ENCODE measurements at regions not wholly inside any gene's neighbourhood (a gene's known extent, or its start where the extent isn't known, plus 50 kb on each side); places are given as distances from the start of the nearest gene placed in this dataset.
"Not testable (repeated sequence)": the region's sequence is repeated elsewhere in the genome, so short reads cannot be mapped to it uniquely, and the experiment has no call there.

GRCh38 chr7:13093160-13093559 is 405.7 kb downstream of the ARL4A start:
- intact Hi-C loops (cut with micrococcal nuclease), result loop anchor here (10.0 kb wide), 1 partner anchor 408 kb away; the partner anchor contains the start of gene ARL4A
- Mint-ChIP-seq H3K4me1 (ENCODE audit: low read depth) (no peaks in the 10 kb centered on the region), H3K27me3 (ENCODE audit: low read depth) (no peaks in the 10 kb centered on the region), H3K36me3 (ENCODE audit: low read depth) (no peaks in the 10 kb centered on the region), H3K4me3 (ENCODE audit: low read depth) (no peak overlapping the region), H3K27ac (no peak overlapping the region), H3K9me3 (no peaks in the 10 kb centered on the region)
- DNase-seq (ENCODE audit: low spot score), result no peak

- Mint-ChIP-seq H3K27ac (no peak overlapping the region), H3K4me3 (ENCODE audit: low read depth) (no peak overlapping the region), H3K9me3 (no peaks in the 10 kb centered on the region), H3K36me3 (ENCODE audit: low read depth) (no peaks in the 10 kb centered on the region), H3K27me3 (ENCODE audit: low read depth) (no peaks in the 10 kb centered on the region), H3K4me1 (ENCODE audit: low read depth) (peaks cover 5% of the 10 kb centered on the region)
- intact Hi-C loops (cut with micrococcal nuclease), result loop anchor here (10.0 kb wide), 1 partner anchor 413 kb away; the partner anchor contains the start of gene ARL4A
- no peak for DNase-seq (ENCODE audit: low spot score)
Measured at GRCh38 chr7:13097499-13097898, 410.1 kb downstream of the ARL4A start.

GRCh38 chr7:13098161-13098560 is 410.7 kb downstream of the ARL4A start:
- H3K9me3 Mint-ChIP-seq, result no peaks in the 10 kb centered on the region
- peaks cover 5% of the 10 kb centered on the region for H3K4me1 Mint-ChIP-seq (ENCODE audit: low read depth)
- H3K4me3 Mint-ChIP-seq (ENCODE audit: low read depth), result no peak overlapping the region

GRCh38 chr7:13099154-13099795 is 411.8 kb downstream of the ARL4A start:
- Mint-ChIP-seq H3K4me1 (ENCODE audit: low read depth) (peaks cover 5% of the 10 kb centered on the region), H3K27ac (no peak overlapping the region), H3K4me3 (ENCODE audit: low read depth) (no peak overlapping the region), H3K9me3 (no peaks in the 10 kb centered on the region), H3K36me3 (ENCODE audit: low read depth) (no peaks in the 10 kb centered on the region), H3K27me3 (ENCODE audit: low read depth) (no peaks in the 10 kb centered on the region)
- intact Hi-C loops (cut with micrococcal nuclease), result loop anchor here (10.0 kb wide), 1 partner anchor 414 kb away; the partner anchor contains the start of gene ARL4A
- no peak for DNase-seq (ENCODE audit: low spot score)

More at GRCh38 chr7:13098161-13098560, 410.7 kb downstream of the ARL4A start:
- Mint-ChIP-seq H3K36me3 (ENCODE audit: low read depth) (no peaks in the 10 kb centered on the region), H3K27me3 (ENCODE audit: low read depth) (no peaks in the 10 kb centered on the region), H3K27ac (no peak overlapping the region)
- intact Hi-C loops (cut with micrococcal nuclease), result loop anchor here (10.0 kb wide), 1 partner anchor 413 kb away; the partner anchor contains the start of gene ARL4A
- DNase-seq (ENCODE audit: low spot score), result no peak

- H3K36me3 Mint-ChIP-seq (ENCODE audit: low read depth), result no peaks in the 10 kb centered on the region
- intact Hi-C loops (cut with micrococcal nuclease), result no loop called here
- H3K4me1 Mint-ChIP-seq (ENCODE audit: low read depth), result peaks cover 3% of the 10 kb centered on the region
- no peak overlapping the region for H3K4me3 Mint-ChIP-seq (ENCODE audit: low read depth)
- no peak overlapping the region for H3K27ac Mint-ChIP-seq
- H3K27me3 Mint-ChIP-seq (ENCODE audit: low read depth), result no peaks in the 10 kb centered on the region
- no peak for DNase-seq (ENCODE audit: low spot score)
- H3K9me3 Mint-ChIP-seq, result no peaks in the 10 kb centered on the region
Measured at GRCh38 chr7:13104128-13104527, 416.7 kb downstream of the ARL4A start.

- intact Hi-C loops (cut with micrococcal nuclease), result no loop called here
- H3K4me3 Mint-ChIP-seq (ENCODE audit: low read depth), result no peak overlapping the region
- no peaks in the 10 kb centered on the region for H3K36me3 Mint-ChIP-seq (ENCODE audit: low read depth)
- no peaks in the 10 kb centered on the region for H3K9me3 Mint-ChIP-seq
- DNase-seq (ENCODE audit: low spot score), result no peak
- no peaks in the 10 kb centered on the region for H3K27me3 Mint-ChIP-seq (ENCODE audit: low read depth)
- H3K4me1 Mint-ChIP-seq (ENCODE audit: low read depth), result no peaks in the 10 kb centered on the region
- H3K27ac Mint-ChIP-seq, result no peak overlapping the region
Measured at GRCh38 chr7:13105209-13105608, 417.8 kb downstream of the ARL4A start.

- intact Hi-C loops (cut with micrococcal nuclease), result no loop called here
- no peaks in the 10 kb centered on the region for H3K27me3 Mint-ChIP-seq (ENCODE audit: low read depth)
- no peak overlapping the region for H3K4me3 Mint-ChIP-seq (ENCODE audit: low read depth)
- H3K27ac Mint-ChIP-seq, result no peak overlapping the region
- no peaks in the 10 kb centered on the region for H3K4me1 Mint-ChIP-seq (ENCODE audit: low read depth)
- H3K9me3 Mint-ChIP-seq, result no peaks in the 10 kb centered on the region
- no peak for DNase-seq (ENCODE audit: low spot score)
- no peaks in the 10 kb centered on the region for H3K36me3 Mint-ChIP-seq (ENCODE audit: low read depth)
Measured at GRCh38 chr7:13106513-13106912, 419.1 kb downstream of the ARL4A start.

- no peak overlapping the region for H3K27ac Mint-ChIP-seq
- intact Hi-C loops (cut with micrococcal nuclease), result no loop called here
- no peaks in the 10 kb centered on the region for H3K4me1 Mint-ChIP-seq (ENCODE audit: low read depth)
- DNase-seq (ENCODE audit: low spot score), result no peak
- H3K9me3 Mint-ChIP-seq, result no peaks in the 10 kb centered on the region
- no peaks in the 10 kb centered on the region for H3K27me3 Mint-ChIP-seq (ENCODE audit: low read depth)
- H3K4me3 Mint-ChIP-seq (ENCODE audit: low read depth), result no peak overlapping the region
- H3K36me3 Mint-ChIP-seq (ENCODE audit: low read depth), result no peaks in the 10 kb centered on the region
Measured at GRCh38 chr7:13107291-13107690, 419.9 kb downstream of the ARL4A start.

- no peaks in the 10 kb centered on the region for H3K27me3 Mint-ChIP-seq (ENCODE audit: low read depth)
Measured at GRCh38 chr7:13108061-13108460, 420.6 kb downstream of the ARL4A start.

GRCh38 chr7:13109201-13109600 is 421.8 kb downstream of the ARL4A start:
- H3K4me1 Mint-ChIP-seq (ENCODE audit: low read depth), result no peaks in the 10 kb centered on the region

More at GRCh38 chr7:13108061-13108460, 420.6 kb downstream of the ARL4A start:
- no peaks in the 10 kb centered on the region for H3K9me3 Mint-ChIP-seq
- no peak overlapping the region for H3K4me3 Mint-ChIP-seq (ENCODE audit: low read depth)
- no peaks in the 10 kb centered on the region for H3K4me1 Mint-ChIP-seq (ENCODE audit: low read depth)
- DNase-seq (ENCODE audit: low spot score), result no peak
- H3K27ac Mint-ChIP-seq, result no peak overlapping the region
- intact Hi-C loops (cut with micrococcal nuclease), result no loop called here
- H3K36me3 Mint-ChIP-seq (ENCODE audit: low read depth), result no peaks in the 10 kb centered on the region

GRCh38 chr7:13110107-13110506 is 422.7 kb downstream of the ARL4A start:
- H3K9me3 Mint-ChIP-seq, result no peaks in the 10 kb centered on the region
- H3K27ac Mint-ChIP-seq, result no peak overlapping the region
- no peak overlapping the region for H3K4me3 Mint-ChIP-seq (ENCODE audit: low read depth)
- peaks cover 3% of the 10 kb centered on the region for H3K27me3 Mint-ChIP-seq (ENCODE audit: low read depth)
- H3K36me3 Mint-ChIP-seq (ENCODE audit: low read depth), result no peaks in the 10 kb centered on the region
- no peaks in the 10 kb centered on the region for H3K4me1 Mint-ChIP-seq (ENCODE audit: low read depth)
- DNase-seq (ENCODE audit: low spot score), result no peak
- intact Hi-C loops (cut with micrococcal nuclease), result no loop called here

More at GRCh38 chr7:13109201-13109600, 421.8 kb downstream of the ARL4A start:
- no peaks in the 10 kb centered on the region for H3K36me3 Mint-ChIP-seq (ENCODE audit: low read depth)
- H3K4me3 Mint-ChIP-seq (ENCODE audit: low read depth), result no peak overlapping the region
- no peak for DNase-seq (ENCODE audit: low spot score)
- H3K9me3 Mint-ChIP-seq, result no peaks in the 10 kb centered on the region
- intact Hi-C loops (cut with micrococcal nuclease), result no loop called here
- H3K27me3 Mint-ChIP-seq (ENCODE audit: low read depth), result no peaks in the 10 kb centered on the region
- no peak overlapping the region for H3K27ac Mint-ChIP-seq

- Mint-ChIP-seq H3K36me3 (ENCODE audit: low read depth) (no peaks in the 10 kb centered on the region), H3K4me3 (ENCODE audit: low read depth) (no peak overlapping the region), H3K9me3 (no peaks in the 10 kb centered on the region), H3K27ac (no peak overlapping the region), H3K4me1 (ENCODE audit: low read depth) (no peaks in the 10 kb centered on the region), H3K27me3 (ENCODE audit: low read depth) (peaks cover 3% of the 10 kb centered on the region)
- intact Hi-C loops (cut with micrococcal nuclease), result no loop called here
- no peak for DNase-seq (ENCODE audit: low spot score)
Measured at GRCh38 chr7:13111230-13111629, 423.8 kb downstream of the ARL4A start.

- H3K9me3 Mint-ChIP-seq; H3K4me3 Mint-ChIP-seq (ENCODE audit: low read depth); DNase-seq (ENCODE audit: low spot score); H3K27ac Mint-ChIP-seq; intact Hi-C loops (cut with micrococcal nuclease); H3K27me3 Mint-ChIP-seq (ENCODE audit: low read depth); H3K4me1 Mint-ChIP-seq (ENCODE audit: low read depth); H3K36me3 Mint-ChIP-seq (ENCODE audit: low read depth): not testable (repeated sequence)
Measured at GRCh38 chr7:13114240-13114639, 426.8 kb downstream of the ARL4A start.

Data from activated T-helper 2 cell treated with anti-CD3 and anti-CD28 coated beads, Interferon-gamma antibody, Interleukin-2, Interleukin-4, amounts not matched to agents 10 μg/mL and 5 μg/mL and 100 μg/mL, durations not matched to agents 14 hours and 24 hours and 36 hours (primary cell).